MM.1S (cell line): ENCODE measurements at regions not wholly inside any gene's neighbourhood (a gene's known extent, or its start where the extent isn't known, plus 50 kb on each side); places are given as distances from the start of the nearest gene placed in this dataset.

Source experiments
- CTCF ChIP-seq: fragments of 300-600 bp; sonication (generic); IDR thresholded peaks from 2 replicates; pipeline ENCODE4 v1.5.1; 2016; ENCODE audit warnings: antibody characterized with exemption, low read length, mixed read lengths
- EZH2 ChIP-seq: fragments of 300-600 bp; sonication (generic); optimal IDR thresholded peaks from 2 replicates; pipeline ENCODE3; 2017; ENCODE audit warnings: low read depth, mild to moderate bottlenecking, antibody characterized with exemption, low read length, mixed read lengths

GRCh38 chr4:156499684-156500083 is 471.9 kb downstream of the PDGFC start:
- no peak for TF ChIP-seq CTCF
- TF ChIP-seq EZH2 = no peak
